Endothelial cell of hepatic sinusoid (primary cell): ENCODE measurements at regions not wholly inside any gene's neighbourhood (a gene's known extent, or its start where the extent isn't known, plus 50 kb on each side); places are given as distances from the start of the nearest gene placed in this dataset.

ENCODE experiments used
- in situ Hi-C: cut with HindIII; loops from 2 replicates; pipeline ENCODE4 v1.10.0; 2017; ENCODE audit warnings: low sequenced_read_pairs

GRCh38 chr1:61531716-61532115, 193.2 kb downstream of the TM2D1 start:
- in situ Hi-C loops, result no loop called here

- in situ Hi-C loops, result no loop called here
These were observed 200.9 kb downstream of the TM2D1 start for GRCh38 chr1:61523893-61524605.

- in situ Hi-C loops, result no loop called here
These were observed 201.7 kb downstream of the TM2D1 start for GRCh38 chr1:61523229-61523628.

GRCh38 chr1:61520401-61520800, 204.5 kb downstream of the TM2D1 start:
- in situ Hi-C loops, result no loop called here

GRCh38 chr1:61519631-61520030, 205.3 kb downstream of the TM2D1 start:
- in situ Hi-C loops, result no loop called here

GRCh38 chr1:61518670-61519400, 206.1 kb downstream of the TM2D1 start:
- in situ Hi-C loops, result no loop called here

- in situ Hi-C loops, result no loop called here
These were observed 207.6 kb downstream of the TM2D1 start for GRCh38 chr1:61517345-61517744.

- in situ Hi-C loops, result no loop called here
These were observed 209.8 kb downstream of the TM2D1 start for GRCh38 chr1:61515096-61515495.
